ENCODE measurements at regions not wholly inside any gene's neighbourhood (a gene's known extent, or its start where the extent isn't known, plus 50 kb on each side); places are given as distances from the start of the nearest gene placed in this dataset.

DNA sequence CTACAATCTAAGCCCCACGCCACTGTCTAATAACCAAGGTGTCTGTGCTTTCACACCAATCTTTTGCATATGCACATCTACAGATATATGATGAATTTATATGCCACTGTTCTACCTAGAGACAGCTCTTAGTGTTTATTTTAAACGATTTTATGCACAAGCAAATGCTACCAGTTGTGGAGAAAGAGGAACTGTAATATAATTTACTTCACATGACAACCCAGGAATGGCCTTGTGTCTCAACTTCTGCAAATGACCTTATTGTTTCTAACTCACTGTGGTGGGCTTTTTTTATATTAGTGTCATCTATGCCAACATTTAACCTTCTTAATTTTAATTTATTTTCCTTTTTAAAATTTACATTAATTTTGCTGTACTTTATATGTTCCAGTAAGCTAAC, 531.1 kb upstream of the TLE4 start:
- Mint-ChIP-seq H3K4me3 (no peak overlapping the region), H3K9me3 (no peaks in the 10 kb centered on the region), H3K27ac (no peak overlapping the region), H3K4me1 (ENCODE audit: low read depth) (no peaks in the 10 kb centered on the region), H3K27me3 (ENCODE audit: low read depth) (no peaks in the 10 kb centered on the region), H3K36me3 (ENCODE audit: low read depth) (no peaks in the 10 kb centered on the region)

DNA sequence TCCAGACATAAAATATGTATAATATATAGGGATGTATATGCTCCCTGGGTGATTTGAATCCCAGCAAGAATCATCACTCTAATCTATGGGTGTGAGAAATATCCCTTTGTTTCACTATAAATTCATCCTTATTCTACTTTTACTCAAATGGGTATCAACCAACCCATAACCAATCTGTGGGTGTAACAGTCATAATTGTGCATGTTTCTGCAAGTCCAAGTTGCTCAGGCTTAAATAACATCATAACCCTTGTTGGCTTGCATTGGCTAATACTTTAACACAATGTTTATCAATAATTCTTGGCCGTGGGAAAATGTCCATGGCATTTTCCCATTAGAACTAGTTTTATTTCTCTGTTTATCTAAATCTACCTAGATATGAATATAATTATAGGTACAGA, 530.5 kb upstream of the TLE4 start:
- Mint-ChIP-seq H3K27ac (no peak overlapping the region), H3K9me3 (no peaks in the 10 kb centered on the region), H3K27me3 (ENCODE audit: low read depth) (no peaks in the 10 kb centered on the region), H3K4me3 (no peak overlapping the region), H3K36me3 (ENCODE audit: low read depth) (no peaks in the 10 kb centered on the region), H3K4me1 (ENCODE audit: low read depth) (no peaks in the 10 kb centered on the region)

DNA sequence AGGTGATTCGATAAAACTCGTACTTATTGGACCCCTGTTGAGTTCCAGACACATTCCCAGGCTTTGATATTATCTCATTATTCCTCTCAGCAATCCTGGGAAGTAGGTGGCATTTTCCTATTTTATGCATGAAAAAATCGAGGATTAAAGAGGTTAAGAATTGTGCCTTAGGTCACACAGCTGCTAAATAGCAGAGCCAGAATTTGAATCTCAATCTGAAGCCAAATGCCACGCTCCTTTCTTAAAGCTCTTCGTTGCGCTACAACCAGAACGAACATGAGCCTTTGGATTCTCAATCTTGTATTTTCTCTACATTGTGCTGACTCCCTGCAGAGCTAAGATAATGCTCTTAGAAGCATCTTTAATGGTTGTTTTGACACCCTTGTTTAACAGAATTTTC, 527.8 kb upstream of the TLE4 start:
- H3K36me3 Mint-ChIP-seq (ENCODE audit: low read depth): no peaks in the 10 kb centered on the region
- no peaks in the 10 kb centered on the region for H3K9me3 Mint-ChIP-seq
- no peaks in the 10 kb centered on the region for H3K4me1 Mint-ChIP-seq (ENCODE audit: low read depth)
- no peaks in the 10 kb centered on the region for H3K27me3 Mint-ChIP-seq (ENCODE audit: low read depth)
- H3K27ac Mint-ChIP-seq: no peak overlapping the region
- no peak overlapping the region for H3K4me3 Mint-ChIP-seq

DNA sequence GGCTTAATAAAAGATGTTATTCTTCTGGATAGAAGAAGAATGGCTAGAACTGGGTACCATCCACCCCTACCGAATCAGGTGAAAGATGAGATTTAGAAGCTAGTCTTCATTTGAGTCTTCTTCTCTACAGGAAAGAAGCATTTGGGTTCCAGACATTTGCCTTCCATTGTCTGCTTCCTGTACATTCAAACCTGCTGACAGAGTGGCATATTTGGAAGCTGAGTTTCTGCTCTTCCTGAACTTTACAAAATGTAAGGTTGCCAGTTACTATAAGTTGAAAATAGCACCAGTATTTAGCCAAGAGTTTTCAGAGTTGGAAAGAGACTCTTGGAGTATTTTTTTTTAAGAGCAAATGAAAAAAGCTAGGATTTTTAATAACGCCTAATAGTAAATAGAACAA, 525.4 kb upstream of the TLE4 start:
- Mint-ChIP-seq H3K4me1 (ENCODE audit: low read depth) (no peaks in the 10 kb centered on the region), H3K27me3 (ENCODE audit: low read depth) (no peaks in the 10 kb centered on the region), H3K4me3 (no peak overlapping the region), H3K27ac (no peak overlapping the region), H3K36me3 (ENCODE audit: low read depth) (no peaks in the 10 kb centered on the region), H3K9me3 (no peaks in the 10 kb centered on the region)

DNA sequence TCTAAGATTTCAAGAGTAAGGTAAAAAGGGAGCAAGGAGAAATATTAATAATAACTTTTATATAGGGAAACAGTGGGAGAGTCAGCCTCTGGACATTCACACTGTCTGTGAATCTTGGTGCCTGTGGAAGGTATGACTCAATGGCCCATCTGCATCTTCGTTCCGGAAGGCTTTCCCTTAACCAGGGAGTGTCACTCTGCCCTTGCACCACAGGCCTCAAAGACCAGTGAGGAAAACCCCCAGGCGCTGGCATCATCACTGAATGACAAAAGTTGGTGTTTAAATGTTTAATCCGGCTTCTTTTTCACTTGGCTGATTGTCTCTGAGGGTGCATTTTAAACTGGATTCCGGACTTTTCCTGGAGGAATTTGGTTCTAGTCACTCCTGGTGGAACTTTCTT, 522.4 kb upstream of the TLE4 start:
- H3K9me3 Mint-ChIP-seq: no peaks in the 10 kb centered on the region
- H3K27ac Mint-ChIP-seq: no peak overlapping the region
- no peak overlapping the region for H3K4me3 Mint-ChIP-seq
- H3K36me3 Mint-ChIP-seq (ENCODE audit: low read depth): no peaks in the 10 kb centered on the region
- no peaks in the 10 kb centered on the region for H3K27me3 Mint-ChIP-seq (ENCODE audit: low read depth)
- H3K4me1 Mint-ChIP-seq (ENCODE audit: low read depth): no peaks in the 10 kb centered on the region

DNA sequence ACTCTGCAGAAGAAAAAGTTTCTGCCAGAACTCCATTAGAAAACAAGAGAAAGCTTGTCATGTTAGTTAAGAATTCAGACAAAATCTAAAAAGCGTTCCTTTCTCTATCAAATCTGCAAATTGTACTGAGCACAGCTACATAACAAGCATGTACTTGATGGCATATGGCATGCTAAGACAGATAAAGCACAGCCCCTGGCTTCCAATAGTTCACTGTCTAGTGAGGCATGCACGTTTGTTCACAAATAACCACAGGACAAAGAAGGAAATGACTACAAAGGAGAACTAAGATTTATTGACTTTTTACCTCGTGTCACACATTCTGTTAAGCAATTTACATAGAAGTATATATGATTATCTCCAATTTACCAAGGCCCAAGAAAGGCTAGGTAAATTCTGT, 518.2 kb upstream of the TLE4 start:
- no peaks in the 10 kb centered on the region for H3K36me3 Mint-ChIP-seq (ENCODE audit: low read depth)
- no peaks in the 10 kb centered on the region for H3K9me3 Mint-ChIP-seq
- H3K4me1 Mint-ChIP-seq (ENCODE audit: low read depth): no peaks in the 10 kb centered on the region
- no peak overlapping the region for H3K4me3 Mint-ChIP-seq
- H3K27me3 Mint-ChIP-seq (ENCODE audit: low read depth): no peaks in the 10 kb centered on the region
- no peak overlapping the region for H3K27ac Mint-ChIP-seq

DNA sequence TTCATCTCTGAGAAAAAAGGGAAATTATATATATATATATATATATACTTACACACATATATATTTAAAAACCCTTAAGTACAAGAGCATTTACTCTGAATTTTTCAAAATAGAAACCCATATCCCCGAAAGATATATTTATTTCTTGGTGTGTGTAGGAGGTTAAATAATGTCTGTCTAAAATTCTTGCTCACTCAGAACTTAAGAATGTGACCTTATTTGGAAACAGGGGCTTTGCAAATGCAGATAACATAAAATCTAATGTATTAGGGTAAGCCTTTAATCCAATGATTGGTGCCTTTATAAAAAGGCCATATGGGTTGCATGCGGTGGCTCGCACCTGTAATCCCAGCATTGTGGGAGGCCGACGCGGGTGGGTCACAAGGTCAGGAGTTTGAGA, 517.3 kb upstream of the TLE4 start:
- Mint-ChIP-seq H3K4me3 (no peak overlapping the region), H3K27me3 (ENCODE audit: low read depth) (no peaks in the 10 kb centered on the region), H3K27ac (no peak overlapping the region), H3K9me3 (peaks cover 3% of the 10 kb centered on the region), H3K36me3 (ENCODE audit: low read depth) (no peaks in the 10 kb centered on the region), H3K4me1 (ENCODE audit: low read depth) (no peaks in the 10 kb centered on the region)

DNA sequence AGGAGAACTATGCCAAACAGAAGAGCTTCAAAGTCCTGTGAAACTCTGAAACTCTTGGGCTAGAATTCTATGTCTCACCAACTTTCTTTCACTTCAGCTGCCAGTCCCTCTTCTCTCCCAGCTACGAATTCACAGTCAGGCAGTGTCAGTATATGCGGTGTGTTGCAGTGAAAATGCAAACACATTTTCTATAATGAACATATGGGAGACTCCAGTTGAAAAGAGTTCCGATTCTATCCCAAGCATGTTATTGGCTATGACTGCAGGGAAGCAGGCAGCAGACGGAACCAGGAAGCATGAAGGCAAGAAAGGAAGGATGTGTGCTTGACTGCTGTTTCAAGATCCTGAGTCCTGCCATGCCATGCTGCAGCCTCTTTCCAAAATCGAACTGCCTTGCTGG, 515.7 kb upstream of the TLE4 start:
- peaks cover 3% of the 10 kb centered on the region for H3K9me3 Mint-ChIP-seq
- no peaks in the 10 kb centered on the region for H3K4me1 Mint-ChIP-seq (ENCODE audit: low read depth)
- no peak overlapping the region for H3K4me3 Mint-ChIP-seq
- H3K36me3 Mint-ChIP-seq (ENCODE audit: low read depth): no peaks in the 10 kb centered on the region
- H3K27ac Mint-ChIP-seq: no peak overlapping the region
- no peaks in the 10 kb centered on the region for H3K27me3 Mint-ChIP-seq (ENCODE audit: low read depth)

DNA sequence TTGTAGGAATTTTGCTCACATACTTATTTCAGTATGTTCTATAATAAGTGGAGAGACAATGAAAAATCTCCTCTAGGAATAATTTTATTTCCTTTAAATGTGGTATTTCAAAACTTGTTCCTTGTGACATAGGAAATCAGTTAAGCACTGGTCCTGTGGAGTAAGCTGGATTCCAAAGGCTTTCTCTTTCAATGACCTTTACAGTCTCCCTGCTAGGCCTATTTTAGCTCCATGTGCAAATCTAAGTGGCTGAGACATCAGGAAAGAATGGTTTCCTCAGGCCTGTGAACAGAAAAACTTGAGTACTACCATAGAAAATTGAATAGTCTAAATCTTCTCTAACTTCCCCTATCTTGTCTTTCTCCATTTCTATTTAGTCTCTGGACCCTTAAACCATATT, 514.2 kb upstream of the TLE4 start:
- Mint-ChIP-seq H3K36me3 (ENCODE audit: low read depth) (no peaks in the 10 kb centered on the region), H3K4me3 (no peak overlapping the region), H3K4me1 (ENCODE audit: low read depth) (no peaks in the 10 kb centered on the region), H3K27ac (no peak overlapping the region), H3K9me3 (peaks cover 3% of the 10 kb centered on the region), H3K27me3 (ENCODE audit: low read depth) (no peaks in the 10 kb centered on the region)

DNA sequence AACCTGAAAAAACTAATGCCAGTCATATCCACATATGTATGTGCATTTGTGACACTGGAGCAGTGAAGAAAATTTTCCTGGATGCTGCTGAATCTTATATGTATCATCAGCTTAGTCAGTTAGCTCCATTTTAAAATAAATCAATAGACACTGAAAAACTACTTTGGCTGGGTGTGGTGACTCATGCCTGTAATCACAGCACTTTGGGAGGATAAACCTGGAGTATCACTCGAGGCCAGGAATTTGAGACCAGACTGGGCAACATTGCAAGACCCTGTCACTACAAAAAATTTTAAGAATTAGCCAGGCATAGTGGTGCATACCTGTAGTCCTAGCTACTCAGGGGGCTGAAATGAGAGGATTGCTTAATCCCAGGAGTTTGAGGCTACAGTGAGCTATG, 511.0 kb upstream of the TLE4 start:
- Mint-ChIP-seq H3K27ac (no peak overlapping the region), H3K4me3 (no peak overlapping the region), H3K4me1 (ENCODE audit: low read depth) (no peaks in the 10 kb centered on the region), H3K36me3 (ENCODE audit: low read depth) (no peaks in the 10 kb centered on the region), H3K9me3 (peaks cover 3% of the 10 kb centered on the region), H3K27me3 (ENCODE audit: low read depth) (no peaks in the 10 kb centered on the region)

DNA sequence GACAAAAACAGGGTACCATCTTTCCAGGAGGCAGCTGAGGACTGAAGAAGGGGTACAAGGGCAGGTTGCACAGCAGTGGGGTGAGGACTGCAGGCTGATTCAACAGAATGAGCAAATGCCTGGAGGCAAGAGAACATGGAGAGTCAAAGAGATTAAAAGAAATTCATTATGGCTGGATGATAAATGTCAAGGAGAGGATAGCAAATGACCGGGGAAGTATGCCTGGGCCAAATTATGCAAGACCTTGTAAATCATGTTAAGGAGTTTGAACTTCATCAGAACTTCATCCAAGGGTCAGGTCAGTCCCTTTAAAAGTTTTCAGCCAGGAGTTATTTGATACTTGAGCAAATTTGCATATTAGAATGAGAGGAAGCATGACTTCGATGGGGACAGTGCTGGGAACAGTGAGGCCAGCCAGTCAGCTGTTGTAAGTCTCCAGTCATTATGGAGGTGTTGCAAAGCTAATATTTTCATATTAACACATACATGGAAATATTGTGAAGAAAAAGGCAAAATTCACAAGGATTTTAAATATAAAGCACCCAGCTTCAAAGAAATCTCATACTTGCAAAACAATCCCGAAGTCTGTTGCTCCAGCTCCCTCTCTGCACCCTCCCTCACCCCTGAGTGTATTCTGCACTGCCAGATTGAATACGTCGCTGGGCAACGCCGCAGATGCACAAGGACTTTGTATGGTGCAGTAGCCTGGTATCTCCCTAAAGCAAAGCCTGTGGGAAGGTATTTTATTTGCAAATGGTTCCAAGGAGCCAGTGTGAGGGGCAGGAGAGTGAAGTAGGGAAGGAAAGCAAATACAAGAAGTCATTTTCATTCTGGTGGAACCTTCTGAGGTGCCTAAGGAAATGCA, 509.8 kb upstream of the TLE4 start:
- no peak overlapping the region for H3K4me3 Mint-ChIP-seq
- no peak overlapping the region for H3K27ac Mint-ChIP-seq
- H3K27me3 Mint-ChIP-seq (ENCODE audit: low read depth): no peaks in the 10 kb centered on the region
- H3K36me3 Mint-ChIP-seq (ENCODE audit: low read depth): no peaks in the 10 kb centered on the region
- peaks cover 3% of the 10 kb centered on the region for H3K9me3 Mint-ChIP-seq
- no peaks in the 10 kb centered on the region for H3K4me1 Mint-ChIP-seq (ENCODE audit: low read depth)

DNA sequence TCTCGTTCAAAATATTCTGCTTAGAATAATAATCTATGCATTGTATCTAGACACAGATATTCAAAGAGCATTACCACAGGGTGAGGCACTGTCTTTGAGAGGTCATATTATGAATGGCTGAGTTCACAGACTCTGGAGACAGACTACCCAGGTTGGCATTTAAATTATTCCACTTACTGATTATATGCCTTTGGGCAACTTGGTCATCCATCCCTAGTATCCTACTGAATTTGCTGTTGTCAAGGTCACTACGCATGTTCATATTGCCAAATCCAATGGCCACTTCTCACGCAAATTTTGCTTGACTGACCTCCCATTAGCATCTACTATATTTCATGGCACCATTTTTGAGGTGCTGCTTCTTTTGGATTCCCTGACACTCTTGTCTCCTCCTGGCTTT, 498.6 kb upstream of the TLE4 start:
- Mint-ChIP-seq H3K4me1 (ENCODE audit: low read depth) (no peaks in the 10 kb centered on the region), H3K4me3 (no peak overlapping the region), H3K36me3 (ENCODE audit: low read depth) (no peaks in the 10 kb centered on the region), H3K27ac (no peak overlapping the region), H3K9me3 (peaks cover 4% of the 10 kb centered on the region), H3K27me3 (ENCODE audit: low read depth) (no peaks in the 10 kb centered on the region)

DNA sequence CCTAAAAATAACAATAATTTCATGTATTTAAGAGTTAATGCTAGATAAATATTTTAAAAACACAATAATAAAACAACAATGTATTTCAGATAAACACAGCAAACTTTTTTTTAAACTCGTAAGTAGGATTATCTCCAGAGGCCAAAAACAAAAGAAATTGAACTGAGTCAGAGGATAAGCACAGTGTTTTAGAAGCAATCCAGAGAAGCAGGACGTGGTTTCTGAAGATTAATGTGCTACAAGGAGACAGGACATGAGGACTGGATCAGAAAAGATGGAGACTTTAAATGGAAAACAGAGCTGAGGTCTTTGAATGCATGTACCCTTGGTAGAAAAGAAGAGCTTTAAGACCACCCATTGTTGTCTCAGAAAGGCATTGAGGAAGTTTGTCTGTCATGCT, 491.2 kb upstream of the TLE4 start:
- Mint-ChIP-seq H3K27me3 (ENCODE audit: low read depth) (no peaks in the 10 kb centered on the region), H3K4me3 (no peak overlapping the region), H3K27ac (no peak overlapping the region)

DNA sequence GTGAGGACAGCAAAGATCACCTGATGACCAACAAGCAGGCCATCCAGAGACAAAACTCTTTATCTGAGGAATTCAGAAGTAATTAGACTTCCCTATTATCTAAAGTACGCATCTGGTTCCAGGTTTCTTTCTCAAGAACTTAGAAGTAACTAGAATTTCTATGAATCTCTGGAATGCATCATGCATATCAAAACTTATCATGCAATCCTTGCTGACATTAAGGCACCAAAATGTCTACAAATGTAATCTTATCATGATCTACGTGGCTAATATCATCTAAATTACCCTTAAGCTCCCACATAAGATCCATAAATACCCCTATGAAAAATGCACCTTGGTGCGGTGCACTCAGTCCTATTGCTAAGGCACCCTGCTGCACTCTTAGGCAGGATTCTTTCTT, 488.1 kb upstream of the TLE4 start:
- Mint-ChIP-seq H3K4me3 (no peak overlapping the region), H3K4me1 (ENCODE audit: low read depth) (no peaks in the 10 kb centered on the region), H3K9me3 (no peaks in the 10 kb centered on the region), H3K36me3 (ENCODE audit: low read depth) (no peaks in the 10 kb centered on the region), H3K27me3 (ENCODE audit: low read depth) (no peaks in the 10 kb centered on the region), H3K27ac (no peak overlapping the region)

More for the DNA sequence above, 491.2 kb upstream of the TLE4 start:
- Mint-ChIP-seq H3K36me3 (ENCODE audit: low read depth) (no peaks in the 10 kb centered on the region), H3K4me1 (ENCODE audit: low read depth) (no peaks in the 10 kb centered on the region), H3K9me3 (no peaks in the 10 kb centered on the region)

DNA sequence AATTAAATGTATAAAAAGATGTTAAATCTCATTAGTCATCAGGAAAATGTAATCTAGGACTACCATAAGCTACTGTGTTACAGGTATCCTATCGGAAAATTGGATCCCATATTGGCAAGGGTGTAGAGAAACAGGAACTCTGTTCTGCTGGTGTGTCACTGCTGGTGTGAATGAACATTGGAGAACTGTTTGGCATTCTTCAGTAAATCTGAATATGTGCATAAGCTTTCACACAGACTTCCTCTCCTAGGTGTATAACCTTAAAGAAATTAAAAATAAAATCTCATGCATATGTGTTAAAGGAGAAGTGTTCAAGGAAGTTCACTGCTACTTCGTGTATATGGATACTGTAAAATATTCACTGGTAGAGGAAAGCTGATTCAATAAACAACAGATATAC, 484.6 kb upstream of the TLE4 start:
- Mint-ChIP-seq H3K36me3 (ENCODE audit: low read depth) (no peaks in the 10 kb centered on the region), H3K27ac (no peak overlapping the region), H3K4me3 (no peak overlapping the region), H3K27me3 (ENCODE audit: low read depth) (no peaks in the 10 kb centered on the region), H3K9me3 (peaks cover 6% of the 10 kb centered on the region), H3K4me1 (ENCODE audit: low read depth) (no peaks in the 10 kb centered on the region)

Data from T-helper 1 cell treated with Interleukin-12 subunit alpha and Interleukin-12 subunit beta and Interleukin-4 antibody, amounts not matched to agents 30 μg/mL and 1 μg/mL, for 36 hours (primary cell).